GDM1 (cell line): ENCODE measurements at regions not wholly inside any gene's neighbourhood (a gene's known extent, or its start where the extent isn't known, plus 50 kb on each side); places are given as distances from the start of the nearest gene placed in this dataset.

ENCODE experiments used
- DNase-seq: peaks from one replicate; lab custom pipeline; 2025; lab: John Stamatoyannopoulos, UW

GRCh38 chr13:68319384-68319783 is 1089.2 kb upstream of the PCDH9 start:
- DNase-seq, result no peak

DNA sequence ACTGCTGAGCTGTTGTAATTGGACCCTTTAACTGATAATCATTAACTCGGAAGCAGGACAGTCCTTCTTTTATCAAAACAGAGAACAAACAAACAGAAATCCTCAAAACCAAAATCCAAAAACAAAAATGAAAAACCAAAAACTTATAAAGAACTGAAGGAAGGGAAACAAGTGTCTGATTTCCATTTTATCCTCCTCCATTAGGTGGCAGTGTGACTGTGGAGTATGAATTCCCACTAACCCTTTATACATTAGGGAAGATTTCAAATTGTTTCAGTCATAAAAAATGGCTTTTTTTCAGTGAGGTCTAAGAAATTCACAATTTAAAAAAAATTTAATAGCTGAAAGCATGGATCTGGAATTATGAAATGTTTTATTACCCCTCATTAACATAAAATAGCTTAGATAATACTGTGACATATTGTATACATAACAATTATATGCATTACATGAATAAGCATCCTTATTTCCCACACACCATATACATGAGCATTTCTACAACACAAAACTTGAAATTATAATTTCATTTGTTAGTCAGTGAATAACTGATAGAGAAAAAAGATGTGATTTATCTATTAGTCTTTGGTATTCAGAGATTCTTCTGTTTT is 1074.3 kb upstream of the PCDH9 start:
- no peak for DNase-seq

DNA sequence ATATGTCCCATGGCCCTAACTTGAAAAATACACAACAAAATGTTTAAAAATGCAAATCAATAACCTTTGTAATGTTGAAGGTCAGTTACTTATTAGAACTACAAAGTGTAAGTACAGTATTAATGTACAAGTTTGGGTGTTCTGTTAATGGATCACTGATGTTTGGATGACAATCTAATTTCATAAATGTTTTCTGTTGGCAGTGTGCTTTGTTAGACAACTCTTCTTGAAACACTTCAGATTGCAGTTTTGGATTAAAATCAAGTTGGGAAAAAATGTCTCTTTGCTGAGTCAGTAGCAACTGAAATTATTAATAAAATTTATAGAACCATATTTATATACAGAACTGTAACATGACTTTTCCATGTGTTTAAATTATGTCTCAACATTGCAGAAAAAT is 1063.5 kb upstream of the PCDH9 start:
- DNase-seq, result no peak

DNA sequence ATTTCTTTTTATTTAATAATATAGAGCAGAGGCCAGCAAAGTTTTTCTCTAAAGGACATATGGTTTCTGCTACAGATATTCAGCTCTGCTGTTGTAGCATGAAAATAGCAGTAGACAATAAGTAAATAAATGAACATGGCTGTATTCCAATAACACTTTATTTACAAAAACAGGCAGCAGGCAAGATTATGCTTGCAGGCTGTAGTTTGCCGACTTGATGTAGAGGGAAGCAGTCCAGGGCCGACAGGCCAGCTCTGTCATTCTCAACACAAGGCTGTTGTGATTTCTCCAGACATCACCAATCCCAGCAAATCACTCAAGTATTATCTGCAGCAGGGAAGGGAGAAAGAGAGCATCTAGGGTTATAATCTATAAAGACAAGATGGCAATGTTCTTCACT is 1062.5 kb upstream of the PCDH9 start:
- DNase-seq, result no peak

DNA sequence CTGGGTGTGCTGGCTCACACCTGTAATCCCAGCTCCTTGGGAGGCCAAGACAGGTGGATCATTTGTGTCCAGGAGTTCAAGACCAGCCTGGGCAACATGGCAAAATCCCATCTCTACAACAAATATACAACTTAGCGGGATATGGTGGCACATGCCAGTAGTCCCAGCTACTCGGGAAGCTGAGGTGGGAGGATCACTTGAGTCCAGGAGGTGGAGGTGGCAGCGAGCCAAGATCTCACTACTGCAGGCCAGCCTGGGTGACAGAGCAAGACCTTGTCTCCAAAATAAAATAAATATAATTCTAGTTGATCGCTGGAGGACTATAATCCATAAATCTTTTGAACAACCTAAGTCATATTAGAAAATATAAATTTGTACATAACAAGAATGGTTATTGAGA is 1061.5 kb upstream of the PCDH9 start:
- no peak for DNase-seq

DNA sequence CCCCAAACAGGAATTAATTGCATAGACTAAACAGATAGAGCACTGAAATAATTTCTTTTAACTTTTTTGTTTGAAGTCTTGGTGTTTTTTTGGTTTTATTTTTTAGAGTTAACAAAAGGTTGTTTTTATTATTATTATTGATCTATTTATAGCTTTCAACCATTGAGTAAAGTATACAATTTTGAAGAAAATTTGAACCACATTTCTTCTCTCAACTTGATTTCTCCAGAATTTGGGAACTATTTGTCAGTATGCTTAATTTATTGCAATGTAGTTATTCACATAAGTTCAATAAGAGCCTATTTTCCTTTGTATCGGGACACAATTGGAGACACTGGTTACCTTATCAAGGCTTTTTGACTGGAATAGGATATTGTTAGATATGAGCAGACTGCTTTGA is 1045.6 kb upstream of the PCDH9 start:
- no peak for DNase-seq

GRCh38 chr13:68272652-68273051 is 1042.5 kb upstream of the PCDH9 start:
- no peak for DNase-seq

- no peak for DNase-seq
These were observed 1034.6 kb upstream of the PCDH9 start for GRCh38 chr13:68264692-68265091.

DNA sequence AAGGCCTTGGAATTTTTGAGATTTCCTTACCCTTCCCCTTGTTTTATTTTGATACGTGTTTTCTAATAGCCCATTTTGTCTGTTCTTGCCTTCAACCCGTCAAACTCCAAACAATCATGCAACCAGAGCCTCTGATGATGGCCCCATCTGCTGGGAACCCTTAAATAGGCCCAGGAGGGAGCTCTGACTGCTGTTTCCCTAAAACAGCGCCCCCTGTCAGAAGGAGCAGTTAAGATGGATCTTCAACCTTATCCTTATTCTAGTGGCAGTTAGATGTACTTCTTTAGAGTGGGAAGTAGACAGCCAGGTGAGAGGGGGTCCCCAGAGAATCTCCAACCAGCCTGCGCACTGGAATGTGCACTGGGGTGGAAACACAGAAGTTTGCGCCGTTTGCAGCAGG is 1031.0 kb upstream of the PCDH9 start:
- DNase-seq, result no peak

- no peak for DNase-seq
These were observed 1027.1 kb upstream of the PCDH9 start for GRCh38 chr13:68257111-68257842.

DNA sequence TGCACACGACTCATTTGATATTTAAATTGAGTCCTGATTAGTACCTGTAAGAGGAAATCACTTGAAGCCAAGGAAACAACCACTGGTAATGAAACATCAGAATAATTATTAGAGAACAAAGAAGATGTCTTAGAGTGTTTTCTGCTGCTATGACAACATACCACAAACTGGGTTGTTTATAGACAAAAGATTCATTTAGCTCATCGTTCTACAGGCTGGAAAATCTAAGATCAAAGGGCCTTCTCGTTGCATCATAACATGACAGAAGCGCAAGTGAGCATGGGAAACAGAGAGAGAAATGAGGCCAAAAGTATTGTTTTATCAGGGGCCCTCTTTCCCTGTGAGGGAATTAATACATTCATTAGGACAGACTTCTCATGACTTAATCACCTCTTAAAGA is 1024.0 kb upstream of the PCDH9 start:
- DNase-seq, result no peak

- no peak for DNase-seq
These were observed 1004.1 kb upstream of the PCDH9 start for GRCh38 chr13:68234274-68234673.

- DNase-seq, result no peak
These were observed 1002.4 kb upstream of the PCDH9 start for GRCh38 chr13:68232351-68233130.

GRCh38 chr13:68214691-68215415 is 984.7 kb upstream of the PCDH9 start:
- DNase-seq, result no peak

DNA sequence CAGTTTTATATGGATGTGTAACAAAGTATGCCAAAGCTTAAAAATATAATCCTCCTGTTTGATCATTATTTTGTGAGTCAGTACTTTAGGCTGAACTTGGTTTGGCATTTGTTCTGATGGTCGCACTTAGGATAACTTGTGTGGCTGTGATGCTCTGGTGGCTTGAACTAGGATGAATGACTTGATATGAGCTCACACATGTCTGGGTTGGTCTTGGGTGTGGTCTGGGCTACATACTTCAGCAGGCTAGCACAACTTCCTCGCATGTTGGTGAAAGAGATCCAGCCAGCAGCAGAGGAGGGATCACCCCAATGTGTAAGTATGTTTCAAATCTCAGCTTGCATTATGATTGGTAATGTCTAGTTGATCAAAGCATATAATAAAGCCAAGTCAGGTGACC is 969.1 kb upstream of the PCDH9 start:
- DNase-seq, result no peak

GRCh38 chr13:68190818-68191217 is 960.7 kb upstream of the PCDH9 start:
- no peak for DNase-seq

GRCh38 chr13:68185444-68186141 is 955.5 kb upstream of the PCDH9 start:
- DNase-seq, result no peak

- DNase-seq, result no peak
These were observed 946.3 kb upstream of the PCDH9 start for GRCh38 chr13:68176475-68176874.

GRCh38 chr13:68174893-68175292 is 944.8 kb upstream of the PCDH9 start:
- no peak for DNase-seq

GRCh38 chr13:68173111-68173510 is 943.0 kb upstream of the PCDH9 start:
- DNase-seq, result no peak

GRCh38 chr13:68170961-68171360 is 940.8 kb upstream of the PCDH9 start:
- no peak for DNase-seq

GRCh38 chr13:68168448-68168847 is 938.3 kb upstream of the PCDH9 start:
- DNase-seq, result no peak
